22Rv1 (cell line): ENCODE measurements at regions not wholly inside any gene's neighbourhood (a gene's known extent, or its start where the extent isn't known, plus 50 kb on each side); places are given as distances from the start of the nearest gene placed in this dataset.

Experiments used
- CTCF ChIP-seq: fragments of 450-650 bp; IDR thresholded peaks from 2 replicates; pipeline ENCODE4 v1.5.1; 2017; ENCODE audit warnings: mild to moderate bottlenecking
- ZFX ChIP-seq: fragments of 450-650 bp; IDR thresholded peaks from 2 replicates; pipeline ENCODE4 v1.6.1; 2017; ENCODE audit warnings: antibody characterized with exemption, borderline replicate concordance

- no peak for TF ChIP-seq CTCF
- TF ChIP-seq ZFX = no peak
Observed at GRCh38 chr4:89563431-89563830, 255.8 kb upstream of the GPRIN3 start.
